HCT116 (cell line): ENCODE measurements at regions not wholly inside any gene's neighbourhood (a gene's known extent, or its start where the extent isn't known, plus 50 kb on each side); places are given as distances from the start of the nearest gene placed in this dataset.

Source experiments
- ATAC-seq: fragments of 200-7000 bp; cut with Tn5 transposase; 2 replicates; pipeline ENCODE4 v1.9.1; 2020; ENCODE audit warnings: mild to moderate bottlenecking, moderate library complexity
- BruUV-seq: library from RNA; stranded (reverse); fragments of 400-500 nt; replicated peaks from 2 replicates; lab custom pipeline; 2021; lab: Mats Ljungman, UMichigan
- CTCF ChIA-PET: fragments of 300-600 bp; sonication (Branson Sonifier 250); formaldehyde crosslinking; loops from one replicate; lab custom pipeline; 2021; ENCODE audit warnings: antibody characterized with exemption; lab: Charles Lee
- POLR2A ChIA-PET: fragments of 300-600, 350-600 bp; sonication (Branson Sonifier 250); formaldehyde crosslinking; loops from one replicate; lab custom pipeline; 2021; ENCODE audit warnings: antibody characterized with exemption; lab: Charles Lee
- RAD21 ChIA-PET, 2 experiments: fragments of 300-600 bp; sonication (Branson Sonifier 250); formaldehyde crosslinking; loops; one replicate each; lab custom pipeline; 2023; ENCODE audit warnings: low total read pairs in 2 of 2; ENCODE audit not compliant: uncharacterized antibody in 2 of 2, unreplicated experiment in 2 of 2, low non-redundant PET in 1 of 2; lab: Charles Lee
- DNase-seq: peaks from one replicate; pipeline ENCODE4 v3.0.0-alpha.2; 2010; ENCODE audit warnings: low read depth, low spot score
- H2AFZ ChIP-seq: fragments of 200-600 bp; shearing (Covaris generic), sonication (generic); 2 replicates; pipeline ENCODE4 v1.6.1; 2017; ENCODE audit warnings: low read depth, mixed run types, mixed read lengths, antibody characterized with exemption, low read length; ENCODE audit not compliant: poor library complexity, severe bottlenecking
- H3K27ac ChIP-seq: 2 replicates; pipeline ENCODE4 v1.5.1; 2012; ENCODE audit warnings: low read depth, low read length
- H3K27me3 ChIP-seq: fragments of 200-600 bp; sonication (generic); 2 replicates; pipeline ENCODE4 v1.6.1; 2016; ENCODE audit warnings: mixed run types, low read length, mixed read lengths; ENCODE audit not compliant: insufficient read depth
- H3K36me3 ChIP-seq, 2 experiments: fragments of 200-500 bp in 1 of 2; fragments of 200-600 bp in 1 of 2; sonication (Bioruptor generic) in 1 of 2; sonication (generic) in 1 of 2; 2 replicates each; pipeline versions ENCODE4 v1.5.1 to v1.6.1; 2014 to 2016; ENCODE audit warnings: low read length in 2 of 2, inconsistent platforms in 1 of 2, mixed read lengths in 1 of 2, mixed run types in 1 of 2; ENCODE audit not compliant: insufficient read depth in 2 of 2, control insufficient read depth in 1 of 2
- H3K4me1 ChIP-seq, 2 experiments: fragments of 200-600 bp in 1 of 2; sonication (generic) in 1 of 2; 2 replicates each; pipeline versions ENCODE4 v1.5.1 to v1.6.1; 2012 to 2017; ENCODE audit warnings: low read length in 2 of 2, inconsistent platforms in 1 of 2, mild to moderate bottlenecking in 1 of 2, mixed read lengths in 1 of 2, mixed run types in 1 of 2, moderate library complexity in 1 of 2; ENCODE audit not compliant: insufficient read depth in 2 of 2, control insufficient read depth in 1 of 2
- H3K4me2 ChIP-seq: fragments of 200-600 bp; sonication (generic); 2 replicates; pipeline ENCODE4 v1.6.1; 2017; ENCODE audit warnings: mixed run types, low read length, mixed read lengths
- H3K4me3 ChIP-seq, 2 experiments: fragments of 200-600 bp in 1 of 2; sonication (generic) in 1 of 2; replicated peaks in 1 of 2; 2 replicates each; pipeline ENCODE4 v1.5.1; 2011 to 2016; ENCODE audit warnings: low read length in 2 of 2, control low read depth in 1 of 2, low read depth in 1 of 2, mild to moderate bottlenecking in 1 of 2, mixed read lengths in 1 of 2, mixed run types in 1 of 2
- H3K79me2 ChIP-seq: fragments of 200-600 bp; sonication (generic); 2 replicates; pipeline ENCODE4 v1.6.1; 2017; ENCODE audit warnings: mild to moderate bottlenecking, mixed run types, low read length, moderate library complexity, mixed read lengths; ENCODE audit not compliant: insufficient read depth
- H3K9ac ChIP-seq: fragments of 200-600 bp; sonication (generic); 2 replicates; pipeline ENCODE4 v1.6.1; 2016; ENCODE audit warnings: low read length, mixed read lengths
- H3K9me2 ChIP-seq: fragments of 200-600 bp; sonication (generic), shearing (Covaris generic); 2 replicates; pipeline ENCODE4 v1.6.1; 2017; ENCODE audit warnings: mixed run types, mild to moderate bottlenecking, moderate library complexity; ENCODE audit not compliant: insufficient read depth
- H3K9me3 ChIP-seq, 2 experiments: fragments of 200-500 bp in 1 of 2; fragments of 200-600 bp in 1 of 2; sonication (Bioruptor generic) in 1 of 2; sonication (generic) in 1 of 2; 2 replicates each; pipeline ENCODE4 v1.6.1; 2014 to 2017; ENCODE audit warnings: low read length in 2 of 2, mixed read lengths in 2 of 2, inconsistent platforms in 1 of 2, low read depth in 1 of 2, mild to moderate bottlenecking in 1 of 2, mixed run types in 1 of 2, moderate library complexity in 1 of 2; ENCODE audit not compliant: control insufficient read depth in 1 of 2, insufficient read depth in 1 of 2
- H4K20me1 ChIP-seq: fragments of 200-600 bp; sonication (generic), shearing (Covaris generic); 2 replicates; pipeline ENCODE4 v1.6.1; 2017; ENCODE audit warnings: mixed run types, mild to moderate bottlenecking, moderate library complexity; ENCODE audit not compliant: insufficient read depth
- EZH2phosphoT487 ChIP-seq: fragments of 200-600 bp; IDR thresholded peaks from 2 replicates; pipeline ENCODE4 v1.6.1; 2018; ENCODE audit warnings: antibody characterized with exemption, borderline replicate concordance
- POLR2A ChIP-seq: IDR thresholded peaks from 2 replicates; pipeline ENCODE4 v1.7.0; 2011; ENCODE audit warnings: borderline replicate concordance; ENCODE audit not compliant: insufficient read depth, insufficient read length; ENCODE audit errors: extremely low read depth
- SRF ChIP-seq: IDR thresholded peaks from 2 replicates; pipeline ENCODE4 v1.6.1; 2012; ENCODE audit warnings: low read depth
- ZBTB33 ChIP-seq: IDR thresholded peaks from 2 replicates; pipeline ENCODE4 v1.6.1; 2011; ENCODE audit warnings: mild to moderate bottlenecking, low read length, moderate library complexity; ENCODE audit not compliant: insufficient replicate concordance; ENCODE audit errors: extremely low read depth
- intact Hi-C: fragments of 100-400 bp; cut with micrococcal nuclease; formaldehyde crosslinking; loops from 2 replicates; pipeline ENCODE4 v1.10.0; 2022
- TF ChIP-seq, protein P1 (sequence below), 3 experiments: fragments of 200-600 bp in 1 of 3; sonication (generic) in 1 of 3; IDR thresholded peaks in 2 of 3; conservative IDR thresholded peaks in 1 of 3; 2 replicates each; pipeline ENCODE4 v1.5.1; 2012 to 2017; ENCODE audit warnings: low read depth in 2 of 3, low read length in 2 of 3, antibody characterized with exemption in 1 of 3, borderline replicate concordance in 1 of 3, control low read depth in 1 of 3, mild to moderate bottlenecking in 1 of 3, mixed read lengths in 1 of 3, mixed run types in 1 of 3, moderate library complexity in 1 of 3; ENCODE audit not compliant: insufficient read depth in 1 of 3

GRCh38 chr7:136302049-136302448 is 324.9 kb upstream of the MTPN start:
- H3K4me2 ChIP-seq = no peak overlapping the region
- H3K27me3 ChIP-seq = no peaks in the 10 kb centered on the region
- ChIA-PET POLR2A (no interaction called here), RAD21 (no interaction called here)
- no peaks in the 10 kb centered on the region for H3K9me2 ChIP-seq
- DNase-seq = no peak
- H2AFZ ChIP-seq = no peak overlapping the region
- no peaks in the 10 kb centered on the region for H3K36me3 ChIP-seq
- TF ChIP-seq EZH2phosphoT487 = no peak
- TF ChIP-seq POLR2A = no peak
- TF ChIP-seq, all 23 proteins: peak for 0
- BruUV-seq = no TSS peak
- Histone ChIP-seq H4K20me1 (no peaks in the 10 kb centered on the region), H3K79me2 (no peaks in the 10 kb centered on the region), H3K27ac (no peak overlapping the region), H3K9me3 (no peaks in the 10 kb centered on the region; a peak in 1 of 4 replicates), H3K4me1 (no peaks in the 10 kb centered on the region), H3K4me3 (no peak overlapping the region), H3K9ac (no peak overlapping the region)
- ATAC-seq = no peak
- CTCF ChIA-PET = no interaction called here
- intact Hi-C loops = no loop called here

- intact Hi-C loops = no loop called here
- CTCF ChIA-PET = no interaction called here
- Histone ChIP-seq H3K27ac (no peak overlapping the region), H3K4me2 (no peak overlapping the region), H3K4me3 (no peak overlapping the region), H3K9me3 (no peaks in the 10 kb centered on the region), H3K27me3 (no peaks in the 10 kb centered on the region)
- RAD21 ChIA-PET = no interaction called here
- BruUV-seq = no TSS peak
- TF ChIP-seq POLR2A (no peak), ZBTB33 (no peak), SRF (no peak)
- TF ChIP-seq, protein P1, sequence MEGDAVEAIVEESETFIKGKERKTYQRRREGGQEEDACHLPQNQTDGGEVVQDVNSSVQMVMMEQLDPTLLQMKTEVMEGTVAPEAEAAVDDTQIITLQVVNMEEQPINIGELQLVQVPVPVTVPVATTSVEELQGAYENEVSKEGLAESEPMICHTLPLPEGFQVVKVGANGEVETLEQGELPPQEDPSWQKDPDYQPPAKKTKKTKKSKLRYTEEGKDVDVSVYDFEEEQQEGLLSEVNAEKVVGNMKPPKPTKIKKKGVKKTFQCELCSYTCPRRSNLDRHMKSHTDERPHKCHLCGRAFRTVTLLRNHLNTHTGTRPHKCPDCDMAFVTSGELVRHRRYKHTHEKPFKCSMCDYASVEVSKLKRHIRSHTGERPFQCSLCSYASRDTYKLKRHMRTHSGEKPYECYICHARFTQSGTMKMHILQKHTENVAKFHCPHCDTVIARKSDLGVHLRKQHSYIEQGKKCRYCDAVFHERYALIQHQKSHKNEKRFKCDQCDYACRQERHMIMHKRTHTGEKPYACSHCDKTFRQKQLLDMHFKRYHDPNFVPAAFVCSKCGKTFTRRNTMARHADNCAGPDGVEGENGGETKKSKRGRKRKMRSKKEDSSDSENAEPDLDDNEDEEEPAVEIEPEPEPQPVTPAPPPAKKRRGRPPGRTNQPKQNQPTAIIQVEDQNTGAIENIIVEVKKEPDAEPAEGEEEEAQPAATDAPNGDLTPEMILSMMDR (IDR thresholded peaks at IDR 0.05 in 2 of 3, conservative IDR thresholded peaks at IDR 0.05 in 1 of 3; ENCODE audit: borderline replicate concordance in 1 of 3, insufficient read depth in 1 of 3, low read depth in 2 of 3, low read length in 2 of 3) = peak in 2 of 3 experiments; percentile 29 to 36; a peak in 3 of 6 replicates
- TF ChIP-seq, all 23 proteins: peak for 1
- no peaks in the 10 kb centered on the region for H3K4me1 ChIP-seq
- no peak for ATAC-seq
- no peak for DNase-seq
- H3K9me2 ChIP-seq = no peaks in the 10 kb centered on the region
- no peaks in the 10 kb centered on the region for H4K20me1 ChIP-seq
- POLR2A ChIA-PET = no interaction called here
- H3K36me3 ChIP-seq = no peaks in the 10 kb centered on the region
- H3K9ac ChIP-seq = no peak overlapping the region
- no peaks in the 10 kb centered on the region for H3K79me2 ChIP-seq
- H2AFZ ChIP-seq = no peak overlapping the region
Measured at GRCh38 chr7:136294977-136295376, 317.8 kb upstream of the MTPN start.
